ENCODE measurements at regions not wholly inside any gene's neighbourhood (a gene's known extent, or its start where the extent isn't known, plus 50 kb on each side); places are given as distances from the start of the nearest gene placed in this dataset.

DNA sequence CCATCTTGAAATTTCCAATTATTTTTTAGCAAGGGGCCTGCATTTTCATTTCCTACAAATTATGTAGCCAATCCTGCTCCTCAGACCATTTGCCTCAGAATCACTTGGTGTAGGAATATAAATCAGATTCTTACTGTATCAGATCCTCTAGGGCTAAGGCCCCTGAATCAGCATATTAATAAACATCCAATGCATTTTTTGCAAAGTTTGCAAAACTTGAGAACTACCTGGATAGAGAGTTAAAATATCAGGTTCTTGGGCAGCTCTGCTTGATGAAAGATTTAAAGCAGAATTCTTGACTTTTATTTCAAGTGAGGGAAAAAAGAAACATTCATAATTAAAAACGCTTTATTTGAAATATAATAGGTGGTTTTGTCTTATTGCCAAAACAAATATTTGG is 82.2 kb upstream of the MAN1A1 start:
- TF ChIP-seq POLR2AphosphoS5 (IDR thresholded peaks at IDR 0.05) (no peak), POLR2A (IDR thresholded peaks at IDR 0.05) (no peak)
- TF ChIP-seq, protein P1, sequence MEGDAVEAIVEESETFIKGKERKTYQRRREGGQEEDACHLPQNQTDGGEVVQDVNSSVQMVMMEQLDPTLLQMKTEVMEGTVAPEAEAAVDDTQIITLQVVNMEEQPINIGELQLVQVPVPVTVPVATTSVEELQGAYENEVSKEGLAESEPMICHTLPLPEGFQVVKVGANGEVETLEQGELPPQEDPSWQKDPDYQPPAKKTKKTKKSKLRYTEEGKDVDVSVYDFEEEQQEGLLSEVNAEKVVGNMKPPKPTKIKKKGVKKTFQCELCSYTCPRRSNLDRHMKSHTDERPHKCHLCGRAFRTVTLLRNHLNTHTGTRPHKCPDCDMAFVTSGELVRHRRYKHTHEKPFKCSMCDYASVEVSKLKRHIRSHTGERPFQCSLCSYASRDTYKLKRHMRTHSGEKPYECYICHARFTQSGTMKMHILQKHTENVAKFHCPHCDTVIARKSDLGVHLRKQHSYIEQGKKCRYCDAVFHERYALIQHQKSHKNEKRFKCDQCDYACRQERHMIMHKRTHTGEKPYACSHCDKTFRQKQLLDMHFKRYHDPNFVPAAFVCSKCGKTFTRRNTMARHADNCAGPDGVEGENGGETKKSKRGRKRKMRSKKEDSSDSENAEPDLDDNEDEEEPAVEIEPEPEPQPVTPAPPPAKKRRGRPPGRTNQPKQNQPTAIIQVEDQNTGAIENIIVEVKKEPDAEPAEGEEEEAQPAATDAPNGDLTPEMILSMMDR (IDR thresholded peaks at IDR 0.05): no peak

Measured in sigmoid colon (tissue), 4 donors.